ENCODE measurements at regions not wholly inside any gene's neighbourhood (a gene's known extent, or its start where the extent isn't known, plus 50 kb on each side); places are given as distances from the start of the nearest gene placed in this dataset.

GRCh38 chr12:114172135-114172534, 206.0 kb upstream of the RBM19 start:
- TF ChIP-seq, protein P1, sequence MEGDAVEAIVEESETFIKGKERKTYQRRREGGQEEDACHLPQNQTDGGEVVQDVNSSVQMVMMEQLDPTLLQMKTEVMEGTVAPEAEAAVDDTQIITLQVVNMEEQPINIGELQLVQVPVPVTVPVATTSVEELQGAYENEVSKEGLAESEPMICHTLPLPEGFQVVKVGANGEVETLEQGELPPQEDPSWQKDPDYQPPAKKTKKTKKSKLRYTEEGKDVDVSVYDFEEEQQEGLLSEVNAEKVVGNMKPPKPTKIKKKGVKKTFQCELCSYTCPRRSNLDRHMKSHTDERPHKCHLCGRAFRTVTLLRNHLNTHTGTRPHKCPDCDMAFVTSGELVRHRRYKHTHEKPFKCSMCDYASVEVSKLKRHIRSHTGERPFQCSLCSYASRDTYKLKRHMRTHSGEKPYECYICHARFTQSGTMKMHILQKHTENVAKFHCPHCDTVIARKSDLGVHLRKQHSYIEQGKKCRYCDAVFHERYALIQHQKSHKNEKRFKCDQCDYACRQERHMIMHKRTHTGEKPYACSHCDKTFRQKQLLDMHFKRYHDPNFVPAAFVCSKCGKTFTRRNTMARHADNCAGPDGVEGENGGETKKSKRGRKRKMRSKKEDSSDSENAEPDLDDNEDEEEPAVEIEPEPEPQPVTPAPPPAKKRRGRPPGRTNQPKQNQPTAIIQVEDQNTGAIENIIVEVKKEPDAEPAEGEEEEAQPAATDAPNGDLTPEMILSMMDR (IDR thresholded peaks at IDR 0.05 in 2 of 3, conservative IDR thresholded peaks at IDR 0.05 in 1 of 3; ENCODE audit: control insufficient read depth in 2 of 3, extremely low read depth in 1 of 3, insufficient read depth in 1 of 3, low read depth in 3 of 3, low read length in 3 of 3): no peak
- TF ChIP-seq LARP7 (IDR thresholded peaks at IDR 0.05): no peak
- no peak for TF ChIP-seq JUND (IDR thresholded peaks at IDR 0.05; ENCODE audit: low read depth, low read length)
- TF ChIP-seq NFYA (IDR thresholded peaks at IDR 0.05; ENCODE audit: borderline replicate concordance, low read depth, low read length): no peak
- no peak for TF ChIP-seq ASH2L (IDR thresholded peaks at IDR 0.05; ENCODE audit: borderline replicate concordance, low read depth)
- TF ChIP-seq, protein P2, sequence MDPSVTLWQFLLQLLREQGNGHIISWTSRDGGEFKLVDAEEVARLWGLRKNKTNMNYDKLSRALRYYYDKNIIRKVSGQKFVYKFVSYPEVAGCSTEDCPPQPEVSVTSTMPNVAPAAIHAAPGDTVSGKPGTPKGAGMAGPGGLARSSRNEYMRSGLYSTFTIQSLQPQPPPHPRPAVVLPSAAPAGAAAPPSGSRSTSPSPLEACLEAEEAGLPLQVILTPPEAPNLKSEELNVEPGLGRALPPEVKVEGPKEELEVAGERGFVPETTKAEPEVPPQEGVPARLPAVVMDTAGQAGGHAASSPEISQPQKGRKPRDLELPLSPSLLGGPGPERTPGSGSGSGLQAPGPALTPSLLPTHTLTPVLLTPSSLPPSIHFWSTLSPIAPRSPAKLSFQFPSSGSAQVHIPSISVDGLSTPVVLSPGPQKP (IDR thresholded peaks at IDR 0.05; ENCODE audit: low read depth, low read length): no peak
- no peak for TF ChIP-seq JUNB (IDR thresholded peaks at IDR 0.05)
- no peak for TF ChIP-seq REST (IDR thresholded peaks at IDR 0.05; ENCODE audit: low read depth, low read length)
- TF ChIP-seq POLR2A (IDR thresholded peaks at IDR 0.05; ENCODE audit: low read depth, low read length): no peak
- no peak for TF ChIP-seq CBX3 (IDR thresholded peaks at IDR 0.05; ENCODE audit: borderline replicate concordance, low read depth)

Data from GM12878 (cell line).